Mesenchymal stem cell (in vitro differentiated cells and primary cell): ENCODE measurements at regions not wholly inside any gene's neighbourhood (a gene's known extent, or its start where the extent isn't known, plus 50 kb on each side); places are given as distances from the start of the nearest gene placed in this dataset.

Experiments used
- DNase-seq: peaks from one replicate; pipeline ENCODE4 v3.0.0-alpha.2; 2013
- H2AFZ ChIP-seq: one replicate; pipeline ENCODE4 v1.6.1; 2013; ENCODE audit warnings: low read depth, mild to moderate bottlenecking, control low read depth, inconsistent platforms, low read length, moderate library complexity
- H2AK5ac ChIP-seq: 2 replicates; pipeline ENCODE4 v1.6.1; 2013; ENCODE audit warnings: low read length, moderate library complexity, mild to moderate bottlenecking, inconsistent platforms; ENCODE audit not compliant: severe bottlenecking
- H2BK120ac ChIP-seq: one replicate; pipeline ENCODE4 v1.6.1; 2013; ENCODE audit warnings: low read depth, mild to moderate bottlenecking, inconsistent platforms, low read length, moderate library complexity
- H2BK12ac ChIP-seq, 2 experiments: one replicate each; pipeline ENCODE4 v1.6.1; 2013; ENCODE audit warnings: inconsistent platforms in 2 of 2, low read length in 2 of 2, mild to moderate bottlenecking in 2 of 2, moderate library complexity in 2 of 2, control low read depth in 1 of 2
- H2BK15ac ChIP-seq: one replicate; pipeline ENCODE4 v1.6.1; 2013; ENCODE audit warnings: mild to moderate bottlenecking, low read depth, inconsistent platforms; ENCODE audit not compliant: poor library complexity, severe bottlenecking
- H2BK5ac ChIP-seq: 2 replicates; pipeline ENCODE4 v1.6.1; 2013; ENCODE audit warnings: low read depth, mild to moderate bottlenecking, low read length, control low read depth, inconsistent platforms; ENCODE audit not compliant: poor library complexity, severe bottlenecking
- H3K14ac ChIP-seq, 2 experiments: one replicate each; pipeline ENCODE4 v1.6.1; 2013; ENCODE audit warnings: inconsistent platforms in 2 of 2, low read length in 2 of 2, control low read depth in 1 of 2, mild to moderate bottlenecking in 1 of 2, moderate library complexity in 1 of 2
- H3K18ac ChIP-seq, 2 experiments: one replicate each; pipeline ENCODE4 v1.6.1; 2013; ENCODE audit warnings: inconsistent platforms in 2 of 2, low read length in 2 of 2, control low read depth in 1 of 2, low read depth in 1 of 2, mild to moderate bottlenecking in 1 of 2
- H3K23ac ChIP-seq, 2 experiments: one replicate each; pipeline ENCODE4 v1.6.1; 2013; ENCODE audit warnings: inconsistent platforms in 2 of 2, low read length in 2 of 2, mild to moderate bottlenecking in 2 of 2, moderate library complexity in 2 of 2, control low read depth in 1 of 2
- H3K27ac ChIP-seq: 2 replicates; pipeline ENCODE4 v1.5.1; 2013; ENCODE audit warnings: mild to moderate bottlenecking, moderate library complexity, low read length, control low read depth, inconsistent platforms; ENCODE audit not compliant: poor library complexity, severe bottlenecking
- H3K27me3 ChIP-seq, 2 experiments: 2 replicates each; pipeline versions ENCODE4 v1.6.1 to v1.7.0; 2013; ENCODE audit warnings: low read length in 2 of 2, mild to moderate bottlenecking in 2 of 2, moderate library complexity in 2 of 2, control low read depth in 1 of 2, inconsistent platforms in 1 of 2; ENCODE audit not compliant: control insufficient read depth in 1 of 2, insufficient read depth in 1 of 2
- H3K36me3 ChIP-seq, 2 experiments: 2 replicates each; pipeline versions ENCODE4 v1.6.1 to v1.7.0; 2013; ENCODE audit warnings: low read length in 2 of 2, control low read depth in 1 of 2, inconsistent platforms in 1 of 2, low read depth in 1 of 2, mild to moderate bottlenecking in 1 of 2; ENCODE audit not compliant: insufficient read depth in 2 of 2, control insufficient read depth in 1 of 2
- H3K4ac ChIP-seq, 2 experiments: one replicate each; pipeline ENCODE4 v1.6.1; 2013; ENCODE audit warnings: inconsistent platforms in 2 of 2, low read length in 2 of 2, mild to moderate bottlenecking in 2 of 2, moderate library complexity in 2 of 2, control low read depth in 1 of 2, low read depth in 1 of 2
- H3K4me1 ChIP-seq: 2 replicates; pipeline ENCODE4 v1.6.1; 2013; ENCODE audit warnings: low read depth, low read length, control low read depth; ENCODE audit not compliant: control insufficient read depth, insufficient read depth
- H3K4me2 ChIP-seq: 2 replicates; pipeline ENCODE4 v1.6.1; 2013; ENCODE audit warnings: low read length, mild to moderate bottlenecking, inconsistent platforms; ENCODE audit not compliant: poor library complexity, severe bottlenecking
- H3K4me3 ChIP-seq, 2 experiments: 2 replicates each; pipeline versions ENCODE4 v1.5.1 to v1.7.0; 2013; ENCODE audit warnings: low read length in 2 of 2, mild to moderate bottlenecking in 2 of 2, control low read depth in 1 of 2, low read depth in 1 of 2; ENCODE audit not compliant: insufficient read depth in 1 of 2
- H3K79me1 ChIP-seq: replicated peaks from 2 replicates; pipeline ENCODE4 v1.6.1; 2013; ENCODE audit warnings: mild to moderate bottlenecking, control low read depth, low read length, inconsistent platforms; ENCODE audit not compliant: poor library complexity, severe bottlenecking
- H3K9ac ChIP-seq: 2 replicates; pipeline ENCODE4 v1.7.0; 2013; ENCODE audit warnings: mild to moderate bottlenecking, low read length, moderate library complexity
- H3K9me3 ChIP-seq: 2 replicates; pipeline ENCODE4 v1.7.0; 2013; ENCODE audit warnings: mild to moderate bottlenecking, low read length; ENCODE audit not compliant: control insufficient read depth
- H4K8ac ChIP-seq: one replicate; pipeline ENCODE4 v1.6.1; 2013; ENCODE audit warnings: inconsistent platforms, mild to moderate bottlenecking, low read length, moderate library complexity
- H4K91ac ChIP-seq: one replicate; pipeline ENCODE4 v1.6.1; 2013; ENCODE audit warnings: mild to moderate bottlenecking, low read length, inconsistent platforms
- WGBS: methylation state at CpG from one replicate; pipeline ENCODE4 v1.1.7; 2013; ENCODE audit warnings: mixed read lengths; 5-methylcytosine and 5-hydroxymethylcytosine counted together

- H3K4ac ChIP-seq: no peak overlapping the region
- no peak overlapping the region for H4K91ac ChIP-seq
- H3K27me3 ChIP-seq: peaks cover 0 to 3% of the 10 kb centered on the region in 2 experiments
- peak overlapping the region in 1 of 2 experiments; percentile 44 for H3K14ac ChIP-seq
- no peak overlapping the region for H3K4me3 ChIP-seq
- H3K36me3 ChIP-seq: no peaks in the 10 kb centered on the region
- H3K9me3 ChIP-seq: no peaks in the 10 kb centered on the region
- no peak overlapping the region for H3K18ac ChIP-seq
- no peak overlapping the region for H2AK5ac ChIP-seq
- no peak overlapping the region for H3K9ac ChIP-seq
- no peak overlapping the region for H3K4me2 ChIP-seq
- H2BK120ac ChIP-seq: no peak overlapping the region
- WGBS: 90% methylated on average over 3 of the region's 5 CpGs
- H3K4me1 ChIP-seq: peaks cover 19% of the 10 kb centered on the region
- no peak overlapping the region for H4K8ac ChIP-seq
- no peak overlapping the region for H2BK12ac ChIP-seq
- no peak overlapping the region for H2BK15ac ChIP-seq
- no peaks in the 10 kb centered on the region for H3K79me1 ChIP-seq
- H3K23ac ChIP-seq: no peak overlapping the region
- H2AFZ ChIP-seq: no peak overlapping the region
- H2BK5ac ChIP-seq: no peak overlapping the region
- no peak overlapping the region for H3K27ac ChIP-seq
- DNase-seq: no peak
Measured at GRCh38 chr17:27382025-27382424, 74.2 kb upstream of the KSR1 start.

GRCh38 chr17:27384261-27384701 lies 72.0 kb upstream of the KSR1 start:
- Histone ChIP-seq H2AFZ (no peak overlapping the region), H4K91ac (no peak overlapping the region), H3K14ac (no peak overlapping the region), H3K18ac (no peak overlapping the region), H2BK120ac (no peak overlapping the region), H2BK5ac (no peak overlapping the region), H3K36me3 (no peaks in the 10 kb centered on the region), H2BK12ac (no peak overlapping the region), H2AK5ac (peak overlapping the region; percentile 67), H3K23ac (no peak overlapping the region), H3K4me2 (peak overlapping the region; percentile 13), H3K4me1 (peaks cover 22% of the 10 kb centered on the region), H3K9ac (no peak overlapping the region), H3K79me1 (no peaks in the 10 kb centered on the region), H3K4me3 (peak overlapping the region in 1 of 2 experiments; percentile 10), H3K9me3 (no peaks in the 10 kb centered on the region), H3K27ac (peak overlapping the region; percentile 82), H2BK15ac (no peak overlapping the region), H3K4ac (no peak overlapping the region), H3K27me3 (peaks cover 0 to 3% of the 10 kb centered on the region in 2 experiments), H4K8ac (no peak overlapping the region)
- DNase-seq: peak; percentile 60
- 58% methylated on average over 7 of the region's 7 CpGs for WGBS

DNA sequence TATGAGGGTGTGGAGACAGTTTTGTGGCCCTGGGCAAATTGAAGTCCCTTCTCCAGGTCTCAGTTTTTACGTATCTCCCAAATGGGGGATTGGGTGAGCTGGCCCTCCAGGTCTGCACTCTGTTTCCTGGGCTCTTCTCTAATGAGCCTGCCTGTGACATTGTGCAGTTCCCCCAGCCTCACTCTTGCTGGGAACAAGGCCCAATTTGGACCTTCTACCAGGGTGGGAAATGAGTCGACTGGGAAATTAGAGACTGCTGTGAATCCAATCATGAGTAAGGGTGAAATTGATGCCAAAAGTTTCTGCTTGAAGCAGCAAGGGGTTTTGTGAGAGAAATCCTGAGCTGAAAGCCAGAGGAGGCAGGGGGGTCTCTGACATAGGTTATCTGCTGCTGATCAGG lies 71.5 kb upstream of the KSR1 start:
- no peak overlapping the region for H3K4ac ChIP-seq
- no peak overlapping the region for H4K91ac ChIP-seq
- H2BK12ac ChIP-seq: no peak overlapping the region
- no peak overlapping the region for H4K8ac ChIP-seq
- peak overlapping the region; percentile 67 for H2AK5ac ChIP-seq
- no peak overlapping the region for H3K9ac ChIP-seq
- no peak overlapping the region for H2BK15ac ChIP-seq
- H3K23ac ChIP-seq: no peak overlapping the region
- no peak overlapping the region for H3K18ac ChIP-seq
- DNase-seq: no peak
- no peaks in the 10 kb centered on the region for H3K9me3 ChIP-seq
- H3K4me3 ChIP-seq: no peak overlapping the region
- peak overlapping the region; percentile 13 for H3K4me2 ChIP-seq
- peak overlapping the region; percentile 82 for H3K27ac ChIP-seq
- H3K4me1 ChIP-seq: peaks cover 26% of the 10 kb centered on the region
- 88% methylated on average over 2 of the region's 2 CpGs for WGBS
- no peaks in the 10 kb centered on the region for H3K36me3 ChIP-seq
- H2BK120ac ChIP-seq: no peak overlapping the region
- no peak overlapping the region for H3K14ac ChIP-seq
- no peaks in the 10 kb centered on the region for H3K79me1 ChIP-seq
- no peak overlapping the region for H2AFZ ChIP-seq
- H3K27me3 ChIP-seq: peaks cover 0 to 3% of the 10 kb centered on the region in 2 experiments
- no peak overlapping the region for H2BK5ac ChIP-seq

DNA sequence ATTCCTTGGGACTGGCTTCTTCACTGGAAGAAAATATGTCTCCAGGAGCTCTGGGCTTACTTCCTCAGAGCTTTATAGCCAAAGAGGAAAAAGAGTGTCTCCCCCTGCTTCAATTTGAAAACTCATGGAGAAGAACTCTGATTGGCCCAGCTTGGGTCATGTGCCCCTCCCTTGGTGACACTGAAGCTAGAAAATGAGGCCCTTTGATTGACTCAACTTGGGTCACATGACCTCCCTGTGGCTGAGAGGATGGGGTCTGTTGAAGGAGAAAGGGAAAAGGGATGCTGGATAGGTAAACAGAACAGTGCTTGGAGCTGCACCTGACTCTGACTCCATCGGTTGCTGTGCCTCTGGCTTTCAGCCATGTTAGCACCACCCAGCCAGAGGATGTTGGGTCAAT lies 70.6 kb upstream of the KSR1 start:
- Histone ChIP-seq H2AK5ac (peak overlapping the region; percentile 52), H3K27me3 (peaks cover 0 to 3% of the 10 kb centered on the region in 2 experiments), H3K79me1 (no peaks in the 10 kb centered on the region), H2AFZ (no peak overlapping the region), H2BK15ac (no peak overlapping the region), H3K18ac (no peak overlapping the region), H3K36me3 (no peaks in the 10 kb centered on the region), H3K23ac (no peak overlapping the region), H4K8ac (no peak overlapping the region), H2BK120ac (no peak overlapping the region), H2BK5ac (no peak overlapping the region), H3K4me1 (peaks cover 18% of the 10 kb centered on the region), H3K27ac (no peak overlapping the region), H3K14ac (no peak overlapping the region), H3K4me3 (no peak overlapping the region), H3K4ac (no peak overlapping the region), H4K91ac (no peak overlapping the region), H3K9ac (no peak overlapping the region), H2BK12ac (no peak overlapping the region), H3K9me3 (no peaks in the 10 kb centered on the region), H3K4me2 (no peak overlapping the region)
- DNase-seq: no peak
- 80% methylated on average over 1 of the region's 1 CpG for WGBS
